Erythroblast (primary cell): ENCODE measurements at regions not wholly inside any gene's neighbourhood (a gene's known extent, or its start where the extent isn't known, plus 50 kb on each side); places are given as distances from the start of the nearest gene placed in this dataset.

Experiments
- GATA1 ChIP-seq: IDR thresholded peaks from 2 replicates; pipeline ENCODE4 v1.6.1; 2011; ENCODE audit warnings: low read depth, mild to moderate bottlenecking, control low read depth, low read length, moderate library complexity
- POLR2A ChIP-seq: IDR thresholded peaks from 2 replicates; pipeline ENCODE4 v1.6.1; 2011; ENCODE audit warnings: mild to moderate bottlenecking, low read length

- TF ChIP-seq POLR2A (no peak), GATA1 (no peak)
Observed at GRCh38 chr4:65971686-65972085, 301.4 kb upstream of the EPHA5 start.
